ENCODE measurements at regions not wholly inside any gene's neighbourhood (a gene's known extent, or its start where the extent isn't known, plus 50 kb on each side); places are given as distances from the start of the nearest gene placed in this dataset.

GRCh38 chr5:157912621-157913325 lies 53.8 kb upstream of the CLINT1 start:
- DNase-seq (ENCODE audit: low spot score), result no peak

- no peak for DNase-seq (ENCODE audit: low spot score)
Observed at GRCh38 chr5:157911568-157911967, 52.6 kb upstream of the CLINT1 start.

Data from HuH-7 (cell line).